ENCODE measurements at regions not wholly inside any gene's neighbourhood (a gene's known extent, or its start where the extent isn't known, plus 50 kb on each side); places are given as distances from the start of the nearest gene placed in this dataset.

GRCh38 chr15:62934236-62934971 is 108.1 kb upstream of the TPM1 start:
- no peak for TF ChIP-seq TCF12 (IDR thresholded peaks at IDR 0.05; ENCODE audit: low read depth)
- no peak for TF ChIP-seq EP300 (IDR thresholded peaks at IDR 0.05; ENCODE audit: borderline replicate concordance)
- no peak for TF ChIP-seq NFIC (IDR thresholded peaks at IDR 0.05)
- no peak for TF ChIP-seq CEBPB (IDR thresholded peaks at IDR 0.05)
- no peak for TF ChIP-seq USF1 (IDR thresholded peaks at IDR 0.05)
- no peak for TF ChIP-seq MAX (IDR thresholded peaks at IDR 0.05)
- TF ChIP-seq REST (IDR thresholded peaks at IDR 0.05; ENCODE audit: low read depth) = no peak
